ENCODE measurements at regions not wholly inside any gene's neighbourhood (a gene's known extent, or its start where the extent isn't known, plus 50 kb on each side); places are given as distances from the start of the nearest gene placed in this dataset.
A peak's percentile ranks its signal among the peaks of the same experiment; 100 is the strongest.

- H3K9me3 ChIP-seq (ENCODE audit: control insufficient read depth, insufficient read depth, low read depth, low read length), result no peaks in the 10 kb centered on the region
- H3K27ac ChIP-seq (ENCODE audit: insufficient read depth, low read length), result no peak overlapping the region
- no peaks in the 10 kb centered on the region for H3K36me3 ChIP-seq (ENCODE audit: control insufficient read depth, insufficient read depth, low read length)
- peak overlapping the region; percentile 54 for H3K4me2 ChIP-seq (ENCODE audit: extremely low read depth, insufficient read depth, low read length)
- no peak overlapping the region for H3K4me3 ChIP-seq (replicated peaks in 1 of 4; ENCODE audit: control extremely low read depth in 1 of 4, insufficient read depth in 1 of 4, low read depth in 3 of 4, low read length in 4 of 4)
- H3K79me2 ChIP-seq (ENCODE audit: control insufficient read depth, insufficient read depth, low read length), result no peaks in the 10 kb centered on the region
- H3K9ac ChIP-seq (ENCODE audit: insufficient read depth, low read length), result no peak overlapping the region
- H3K4me1 ChIP-seq (ENCODE audit: control insufficient read depth, extremely low read depth, insufficient read depth, low read length), result no peaks in the 10 kb centered on the region
- peak in 1 of 2 donors; percentile 11 for DNase-seq (ENCODE audit: low read depth in 2 of 2)
- no peak for TF ChIP-seq EZH2 (IDR thresholded peaks at IDR 0.05; ENCODE audit: low read length, missing control alignments)
- TF ChIP-seq CTCF (conservative IDR thresholded peaks at IDR 0.05 in 1 of 2, IDR thresholded peaks at IDR 0.05 in 1 of 2; ENCODE audit: low read depth in 1 of 2, low read length in 2 of 2), result no peak
- H2AFZ ChIP-seq (ENCODE audit: low read length), result peak overlapping the region; percentile 40
- H3K27me3 ChIP-seq (ENCODE audit: control insufficient read depth, insufficient read depth, low read length), result no peaks in the 10 kb centered on the region
- H4K20me1 ChIP-seq (ENCODE audit: control insufficient read depth, extremely low read depth, insufficient read depth, low read length), result no peaks in the 10 kb centered on the region
Measured at GRCh38 chr4:126630230-126630629, 1002.5 kb upstream of the INTU start.

- Histone ChIP-seq H2AFZ (ENCODE audit: low read length) (no peak overlapping the region), H3K4me1 (ENCODE audit: control insufficient read depth, extremely low read depth, insufficient read depth, low read length) (no peaks in the 10 kb centered on the region), H3K9ac (ENCODE audit: insufficient read depth, low read length) (no peak overlapping the region), H3K4me2 (ENCODE audit: extremely low read depth, insufficient read depth, low read length) (no peak overlapping the region), H4K20me1 (ENCODE audit: control insufficient read depth, extremely low read depth, insufficient read depth, low read length) (no peaks in the 10 kb centered on the region), H3K4me3 (replicated peaks in 1 of 4; ENCODE audit: control extremely low read depth in 1 of 4, insufficient read depth in 1 of 4, low read depth in 3 of 4, low read length in 4 of 4) (no peak overlapping the region), H3K9me3 (ENCODE audit: control insufficient read depth, insufficient read depth, low read depth, low read length) (no peaks in the 10 kb centered on the region), H3K27me3 (ENCODE audit: control insufficient read depth, insufficient read depth, low read length) (no peaks in the 10 kb centered on the region), H3K79me2 (ENCODE audit: control insufficient read depth, insufficient read depth, low read length) (no peaks in the 10 kb centered on the region), H3K36me3 (ENCODE audit: control insufficient read depth, insufficient read depth, low read length) (no peaks in the 10 kb centered on the region), H3K27ac (ENCODE audit: insufficient read depth, low read length) (no peak overlapping the region)
- TF ChIP-seq EZH2 (IDR thresholded peaks at IDR 0.05; ENCODE audit: low read length, missing control alignments), result no peak
- TF ChIP-seq CTCF (conservative IDR thresholded peaks at IDR 0.05 in 1 of 2, IDR thresholded peaks at IDR 0.05 in 1 of 2; ENCODE audit: low read depth in 1 of 2, low read length in 2 of 2), result no peak
- no peak for DNase-seq (ENCODE audit: low read depth in 2 of 2)
Measured at GRCh38 chr4:126633306-126633705, 999.5 kb upstream of the INTU start.

GRCh38 chr4:126637706-126638105, 995.1 kb upstream of the INTU start:
- no peak for TF ChIP-seq CTCF (conservative IDR thresholded peaks at IDR 0.05 in 1 of 2, IDR thresholded peaks at IDR 0.05 in 1 of 2; ENCODE audit: low read depth in 1 of 2, low read length in 2 of 2)
- TF ChIP-seq EZH2 (IDR thresholded peaks at IDR 0.05; ENCODE audit: low read length, missing control alignments), result no peak
- no peaks in the 10 kb centered on the region for H3K79me2 ChIP-seq (ENCODE audit: control insufficient read depth, insufficient read depth, low read length)

More at GRCh38 chr4:126637706-126638105, 995.1 kb upstream of the INTU start:
- H3K4me3 ChIP-seq (replicated peaks in 1 of 4; ENCODE audit: control extremely low read depth in 1 of 4, insufficient read depth in 1 of 4, low read depth in 3 of 4, low read length in 4 of 4), result no peak overlapping the region
- H3K4me1 ChIP-seq (ENCODE audit: control insufficient read depth, extremely low read depth, insufficient read depth, low read length), result no peaks in the 10 kb centered on the region
- no peaks in the 10 kb centered on the region for H3K27me3 ChIP-seq (ENCODE audit: control insufficient read depth, insufficient read depth, low read length)
- H4K20me1 ChIP-seq (ENCODE audit: control insufficient read depth, extremely low read depth, insufficient read depth, low read length), result no peaks in the 10 kb centered on the region
- no peak overlapping the region for H3K27ac ChIP-seq (ENCODE audit: insufficient read depth, low read length)
- no peak overlapping the region for H3K4me2 ChIP-seq (ENCODE audit: extremely low read depth, insufficient read depth, low read length)
- H2AFZ ChIP-seq (ENCODE audit: low read length), result no peak overlapping the region
- no peak overlapping the region for H3K9ac ChIP-seq (ENCODE audit: insufficient read depth, low read length)
- no peaks in the 10 kb centered on the region for H3K36me3 ChIP-seq (ENCODE audit: control insufficient read depth, insufficient read depth, low read length)
- DNase-seq (ENCODE audit: low read depth in 2 of 2), result no peak
- H3K9me3 ChIP-seq (ENCODE audit: control insufficient read depth, insufficient read depth, low read depth, low read length), result no peaks in the 10 kb centered on the region

Data from fibroblast of lung (primary cell).